Renal pelvis (tissue), 1 donor: ENCODE measurements at regions not wholly inside any gene's neighbourhood (a gene's known extent, or its start where the extent isn't known, plus 50 kb on each side); places are given as distances from the start of the nearest gene placed in this dataset.
"Not testable (repeated sequence)": the region's sequence is repeated elsewhere in the genome, so short reads cannot be mapped to it uniquely, and the experiment has no call there.

Experiments used
- DNase-seq: peaks from one replicate; pipeline ENCODE4 v3.0.0-alpha.2; 2013

GRCh38 chr7:50251765-50252164 lies 52.8 kb upstream of the IKZF1 start:
- DNase-seq = no peak

GRCh38 chr7:50246551-50246950 lies 58.0 kb upstream of the IKZF1 start:
- no peak for DNase-seq

- not testable (repeated sequence) for DNase-seq
These were observed 62.4 kb upstream of the IKZF1 start for GRCh38 chr7:50242111-50242510.

- not testable (repeated sequence) for DNase-seq
These were observed 63.8 kb upstream of the IKZF1 start for GRCh38 chr7:50240699-50241098.

- no peak for DNase-seq
These were observed 74.6 kb upstream of the IKZF1 start for GRCh38 chr7:50229964-50230363.

- DNase-seq = no peak
These were observed 76.4 kb upstream of the IKZF1 start for GRCh38 chr7:50228148-50228547.

GRCh38 chr7:50227726-50228125 lies 76.8 kb upstream of the IKZF1 start:
- DNase-seq = no peak

- no peak for DNase-seq
These were observed 77.8 kb upstream of the IKZF1 start for GRCh38 chr7:50226669-50227068.

GRCh38 chr7:50226145-50226544 lies 78.4 kb upstream of the IKZF1 start:
- DNase-seq = no peak

GRCh38 chr7:50221433-50221832 lies 83.1 kb upstream of the IKZF1 start:
- DNase-seq = no peak

- DNase-seq = no peak
These were observed 83.5 kb upstream of the IKZF1 start for GRCh38 chr7:50221028-50221427.

GRCh38 chr7:50220273-50220672 lies 84.2 kb upstream of the IKZF1 start:
- no peak for DNase-seq

- no peak for DNase-seq
These were observed 86.7 kb upstream of the IKZF1 start for GRCh38 chr7:50217821-50218281.

GRCh38 chr7:50217401-50217800 lies 87.1 kb upstream of the IKZF1 start:
- no peak for DNase-seq

- DNase-seq = no peak
These were observed 87.9 kb upstream of the IKZF1 start for GRCh38 chr7:50216626-50217025.

GRCh38 chr7:50214771-50215170 lies 89.7 kb upstream of the IKZF1 start:
- no peak for DNase-seq

- no peak for DNase-seq
These were observed 90.3 kb upstream of the IKZF1 start for GRCh38 chr7:50214126-50214670.

GRCh38 chr7:50213622-50214017 lies 90.9 kb upstream of the IKZF1 start:
- no peak for DNase-seq

- DNase-seq = no peak
These were observed 91.6 kb upstream of the IKZF1 start for GRCh38 chr7:50212666-50213621.

- no peak for DNase-seq
These were observed 92.5 kb upstream of the IKZF1 start for GRCh38 chr7:50212016-50212325.

GRCh38 chr7:50211130-50212015 lies 93.1 kb upstream of the IKZF1 start:
- no peak for DNase-seq

- DNase-seq = no peak
These were observed 93.8 kb upstream of the IKZF1 start for GRCh38 chr7:50210706-50211115.
